Endothelial cell of umbilical vein (primary cell): ENCODE measurements at regions not wholly inside any gene's neighbourhood (a gene's known extent, or its start where the extent isn't known, plus 50 kb on each side); places are given as distances from the start of the nearest gene placed in this dataset.

Source experiments
- BruUV-seq: library from RNA; stranded (reverse); fragments of 400-500 nt; replicated peaks from 2 replicates; lab custom pipeline; 2021; lab: Mats Ljungman, UMichigan
- CTCF ChIA-PET: fragments of 300-600, 350-600 bp; sonication (Branson Sonifier 250); formaldehyde crosslinking; loops from one replicate; lab custom pipeline; 2021; ENCODE audit warnings: antibody characterized with exemption, inconsistent platforms; lab: Charles Lee
- POLR2A ChIA-PET: fragments of 300-600, 350-600 bp; sonication (Branson Sonifier 250); formaldehyde crosslinking; loops from one replicate; lab custom pipeline; 2021; ENCODE audit warnings: antibody characterized with exemption, inconsistent platforms; lab: Charles Lee
- DNase-seq: peaks from one replicate; pipeline ENCODE4 v3.0.0-alpha.2; 2011; ENCODE audit warnings: low read depth, low spot score
- FAIRE-seq: peaks from 2 replicates; lab custom pipeline; 2011; peaks lifted over from hg19 to GRCh38; lab: Jason Lieb, UNC
- H2AFZ ChIP-seq: 2 replicates; pipeline ENCODE4 v1.6.0; 2012; ENCODE audit warnings: low read depth, low read length, control low read depth, inconsistent platforms
- H3K27ac ChIP-seq: 2 replicates; pipeline ENCODE4 v1.5.1; 2011; ENCODE audit warnings: low read depth, mild to moderate bottlenecking, control low read depth, low read length, moderate library complexity; ENCODE audit not compliant: insufficient read depth
- H3K27me3 ChIP-seq, 2 experiments: 2 replicates each; pipeline versions ENCODE4 v1.6.0 to v1.6.1; 2011; ENCODE audit warnings: low read length in 2 of 2, mixed read lengths in 1 of 2; ENCODE audit not compliant: control insufficient read depth in 2 of 2, insufficient read depth in 2 of 2
- H3K36me3 ChIP-seq, 2 experiments: 2 replicates in 1 of 2; 3 replicates in 1 of 2; pipeline ENCODE4 v1.5.1; 2011; ENCODE audit warnings: low read length in 2 of 2, mild to moderate bottlenecking in 1 of 2, moderate library complexity in 1 of 2; ENCODE audit not compliant: control insufficient read depth in 2 of 2, insufficient read depth in 2 of 2; ENCODE audit errors: extremely low read depth in 1 of 2
- H3K4me1 ChIP-seq: 3 replicates; pipeline ENCODE4 v1.5.1; 2011; ENCODE audit warnings: mild to moderate bottlenecking, low read length; ENCODE audit not compliant: control insufficient read depth, insufficient read depth; ENCODE audit errors: extremely low read depth
- H3K4me2 ChIP-seq: 2 replicates; pipeline ENCODE4 v1.6.1; 2011; ENCODE audit warnings: low read length, control low read depth, mixed read lengths; ENCODE audit not compliant: insufficient read depth
- H3K4me3 ChIP-seq, 3 experiments: fragments of 200-600 bp in 1 of 3; sonication (generic), shearing (Covaris generic) in 1 of 3; replicated peaks in 1 of 3; 2 replicates each; pipeline ENCODE4 v1.5.1; 2011 to 2016; ENCODE audit warnings: control low read depth in 3 of 3, low read length in 3 of 3, mild to moderate bottlenecking in 2 of 3, inconsistent platforms in 1 of 3, low read depth in 1 of 3, moderate library complexity in 1 of 3; ENCODE audit not compliant: insufficient read depth in 1 of 3
- H3K79me2 ChIP-seq: 2 replicates; pipeline ENCODE4 v1.6.0; 2012; ENCODE audit warnings: low read length, inconsistent platforms; ENCODE audit not compliant: control insufficient read depth, insufficient read depth
- H3K9ac ChIP-seq: replicated peaks from 2 replicates; pipeline ENCODE3; 2011; ENCODE audit warnings: low read length, control low read depth; ENCODE audit not compliant: insufficient read depth; ENCODE audit errors: extremely low read depth
- H3K9me1 ChIP-seq: replicated peaks from 3 replicates; pipeline ENCODE4 v1.6.0; 2011; ENCODE audit warnings: mild to moderate bottlenecking, low read length; ENCODE audit not compliant: control insufficient read depth, insufficient read depth; ENCODE audit errors: extremely low read depth
- H3K9me3 ChIP-seq: replicated peaks from 2 replicates; pipeline ENCODE4 v1.5.1; 2012; ENCODE audit warnings: low read length, inconsistent platforms; ENCODE audit not compliant: control insufficient read depth, insufficient read depth
- H4K20me1 ChIP-seq: replicated peaks from 2 replicates; pipeline ENCODE3; 2011; ENCODE audit warnings: mild to moderate bottlenecking, low read length; ENCODE audit not compliant: control insufficient read depth, insufficient read depth; ENCODE audit errors: extremely low read depth
- CTCF ChIP-seq, 2 donors: IDR thresholded peaks; 1 replicate in 1 of 2; 2 replicates in 1 of 2; pipeline ENCODE4 v1.5.1; 2011; ENCODE audit warnings: low read length in 2 of 2, mild to moderate bottlenecking in 2 of 2, moderate library complexity in 2 of 2, control low read depth in 1 of 2, inconsistent platforms in 1 of 2, low read depth in 1 of 2; ENCODE audit not compliant: insufficient read depth in 1 of 2; ENCODE audit errors: extremely low read depth in 1 of 2
- EZH2 ChIP-seq: IDR thresholded peaks from 2 replicates; pipeline ENCODE4 v1.6.1; 2012; ENCODE audit warnings: borderline replicate concordance, low read depth, mild to moderate bottlenecking, moderate library complexity, low read length, inconsistent platforms; ENCODE audit not compliant: severe bottlenecking
- FOS ChIP-seq: IDR thresholded peaks from 2 replicates; pipeline ENCODE4 v1.6.1; 2011; ENCODE audit warnings: mild to moderate bottlenecking, low read length, moderate library complexity, borderline replicate concordance; ENCODE audit not compliant: insufficient read depth
- GATA2 ChIP-seq: IDR thresholded peaks from 2 replicates; pipeline ENCODE4 v1.7.0; 2011; ENCODE audit warnings: low read depth, mild to moderate bottlenecking, moderate library complexity, mixed read lengths, low read length; ENCODE audit not compliant: insufficient read length, insufficient read depth
- JUN ChIP-seq: IDR thresholded peaks from 2 replicates; pipeline ENCODE4 v1.6.1; 2011; ENCODE audit warnings: borderline replicate concordance, low read depth; ENCODE audit not compliant: insufficient read length, insufficient read depth
- MAX ChIP-seq: IDR thresholded peaks from 2 replicates; pipeline ENCODE4 v1.6.1; 2011; ENCODE audit not compliant: insufficient read depth, insufficient read length
- MYC ChIP-seq: IDR thresholded peaks from one replicate; pipeline ENCODE4 v1.6.1; 2011; ENCODE audit warnings: mild to moderate bottlenecking, low read depth, low read length
- POLR2A ChIP-seq: IDR thresholded peaks from 2 replicates; pipeline ENCODE4 v1.6.1; 2012; ENCODE audit warnings: low read depth, mild to moderate bottlenecking, control low read depth, low read length
- POLR2AphosphoS5 ChIP-seq: IDR thresholded peaks from 2 replicates; pipeline ENCODE4 v1.6.1; 2012; ENCODE audit warnings: low read depth, mild to moderate bottlenecking, control low read depth, low read length, moderate library complexity; ENCODE audit not compliant: insufficient read depth
- dilution Hi-C: fragments of 300-500 bp; cut with MboI; formaldehyde crosslinking; loops from one replicate; pipeline ENCODE4 v1.15.0; 2019; ENCODE audit warnings: low sequenced_read_pairs; ENCODE audit not compliant: extremely low pct_ligation_motif_present
- intact Hi-C: fragments of 100-400 bp; cut with micrococcal nuclease; formaldehyde crosslinking; loops from one replicate; pipeline ENCODE4 v1.10.0; 2022

GRCh38 chr15:36079021-36079420 is 500.4 kb upstream of the CDIN1 start:
- H3K9me1 ChIP-seq = no peaks in the 10 kb centered on the region
- ChIA-PET CTCF (interaction anchor here (1.0 kb wide), 1 partner anchor 12 kb away, joined by 3 read pairs; no protein-coding TSS in a partner anchor), POLR2A (no interaction called here)
- no peak overlapping the region for H3K27ac ChIP-seq
- H3K4me3 ChIP-seq = no peak overlapping the region
- H2AFZ ChIP-seq = no peak overlapping the region
- H3K4me1 ChIP-seq = no peaks in the 10 kb centered on the region
- DNase-seq (no peak), FAIRE-seq (no peak)
- H3K9ac ChIP-seq = no peak overlapping the region
- no peaks in the 10 kb centered on the region for H4K20me1 ChIP-seq
- no peak for TF ChIP-seq MYC
- TF ChIP-seq MAX = no peak
- no peak for TF ChIP-seq EZH2
- TF ChIP-seq GATA2 = no peak
- TF ChIP-seq JUN = no peak
- no peak for TF ChIP-seq FOS
- TF ChIP-seq CTCF (IDR thresholded peaks at IDR 0.05; ENCODE audit: extremely low read depth in 1 of 2, insufficient read depth in 1 of 2, low read depth in 1 of 2, low read length in 2 of 2) = no peak
- TF ChIP-seq POLR2AphosphoS5 = no peak
- TF ChIP-seq POLR2A = no peak
- H3K9me3 ChIP-seq = no peaks in the 10 kb centered on the region
- no peak overlapping the region for H3K4me2 ChIP-seq
- no TSS peak for BruUV-seq
- H3K79me2 ChIP-seq = no peaks in the 10 kb centered on the region
- dilution Hi-C loops (no loop called here), intact Hi-C loops (no loop called here)
- peaks cover 0 to 3% of the 10 kb centered on the region in 2 experiments for H3K27me3 ChIP-seq
- no peaks in the 10 kb centered on the region for H3K36me3 ChIP-seq
